MM.1S (cell line): ENCODE measurements at regions not wholly inside any gene's neighbourhood (a gene's known extent, or its start where the extent isn't known, plus 50 kb on each side); places are given as distances from the start of the nearest gene placed in this dataset.

ENCODE experiments used
- EZH2 ChIP-seq: fragments of 300-600 bp; sonication (generic); optimal IDR thresholded peaks from 2 replicates; pipeline ENCODE3; 2017; ENCODE audit warnings: low read depth, mild to moderate bottlenecking, antibody characterized with exemption, low read length, mixed read lengths
- TF ChIP-seq, protein P1 (sequence below): fragments of 300-600 bp; sonication (generic); IDR thresholded peaks from 2 replicates; pipeline ENCODE4 v1.5.1; 2016; ENCODE audit warnings: antibody characterized with exemption, low read length, mixed read lengths

DNA sequence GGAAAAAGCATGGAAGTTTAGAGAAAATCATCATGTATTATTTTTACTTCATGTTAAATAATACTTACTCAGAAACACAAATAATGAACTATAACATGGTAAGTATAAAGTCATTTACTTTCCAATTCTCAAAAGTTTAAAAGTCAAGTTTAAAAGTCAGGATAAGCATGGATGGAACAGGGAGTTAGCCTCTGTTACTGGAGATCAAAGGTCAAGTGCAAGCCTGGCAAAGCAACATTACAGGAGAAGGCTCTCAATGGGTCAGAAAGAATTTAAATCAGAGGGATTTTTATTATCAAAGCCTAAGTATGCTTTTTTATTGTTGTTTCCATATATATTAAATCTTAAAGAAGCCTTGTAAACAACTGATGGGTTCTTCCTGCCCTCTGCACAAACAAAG, 505.4 kb downstream of the KCNA4 start:
- TF ChIP-seq, protein P1, sequence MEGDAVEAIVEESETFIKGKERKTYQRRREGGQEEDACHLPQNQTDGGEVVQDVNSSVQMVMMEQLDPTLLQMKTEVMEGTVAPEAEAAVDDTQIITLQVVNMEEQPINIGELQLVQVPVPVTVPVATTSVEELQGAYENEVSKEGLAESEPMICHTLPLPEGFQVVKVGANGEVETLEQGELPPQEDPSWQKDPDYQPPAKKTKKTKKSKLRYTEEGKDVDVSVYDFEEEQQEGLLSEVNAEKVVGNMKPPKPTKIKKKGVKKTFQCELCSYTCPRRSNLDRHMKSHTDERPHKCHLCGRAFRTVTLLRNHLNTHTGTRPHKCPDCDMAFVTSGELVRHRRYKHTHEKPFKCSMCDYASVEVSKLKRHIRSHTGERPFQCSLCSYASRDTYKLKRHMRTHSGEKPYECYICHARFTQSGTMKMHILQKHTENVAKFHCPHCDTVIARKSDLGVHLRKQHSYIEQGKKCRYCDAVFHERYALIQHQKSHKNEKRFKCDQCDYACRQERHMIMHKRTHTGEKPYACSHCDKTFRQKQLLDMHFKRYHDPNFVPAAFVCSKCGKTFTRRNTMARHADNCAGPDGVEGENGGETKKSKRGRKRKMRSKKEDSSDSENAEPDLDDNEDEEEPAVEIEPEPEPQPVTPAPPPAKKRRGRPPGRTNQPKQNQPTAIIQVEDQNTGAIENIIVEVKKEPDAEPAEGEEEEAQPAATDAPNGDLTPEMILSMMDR, result no peak
- TF ChIP-seq EZH2, result no peak
